ENCODE measurements at regions not wholly inside any gene's neighbourhood (a gene's known extent, or its start where the extent isn't known, plus 50 kb on each side); places are given as distances from the start of the nearest gene placed in this dataset.

DNA sequence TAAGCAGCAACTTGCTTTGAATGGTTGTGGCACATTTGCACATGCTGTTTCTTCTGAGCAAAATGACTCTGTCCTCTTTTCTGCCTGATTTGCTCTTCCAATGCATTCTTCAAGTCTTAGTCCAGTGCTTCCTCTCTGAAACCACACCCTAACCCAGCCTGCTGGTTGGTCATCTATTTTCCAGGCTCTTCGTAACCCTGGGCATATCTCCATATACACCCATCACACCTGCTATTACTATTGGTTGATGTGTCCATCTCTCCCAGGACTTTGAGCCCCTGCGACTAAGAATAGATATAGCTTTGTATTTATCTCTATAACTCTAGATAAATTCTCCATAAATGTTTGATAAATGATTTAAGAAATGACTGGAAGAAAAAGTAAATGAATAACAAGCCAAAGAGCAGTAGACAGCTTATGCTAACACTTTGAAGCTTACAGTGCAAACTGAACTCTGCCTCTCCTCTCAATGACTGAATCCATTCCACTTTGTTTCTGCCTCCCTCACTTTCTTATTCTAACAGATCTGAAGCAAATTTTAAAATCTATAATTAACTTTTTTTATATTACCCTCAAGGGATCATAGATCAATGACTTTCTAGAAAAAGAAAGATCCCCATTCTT is 59.7 kb upstream of the NT5E start:
- H3K9me3 Mint-ChIP-seq (ENCODE audit: insufficient read depth), result no peaks in the 10 kb centered on the region
- WGBS (ENCODE audit: insufficient coverage), result no CpG with 5 or more reads among the region's 2 CpGs
- H3K27ac Mint-ChIP-seq, result no peak overlapping the region

More for the DNA sequence above, 59.7 kb upstream of the NT5E start:
- ChIA-PET POLR2A (no interaction called here), CTCF (no interaction called here)
- Histone ChIP-seq H3K4me2 (replicated peaks; ENCODE audit: low read depth, low read length, poor library complexity, severe bottlenecking) (no peak overlapping the region), H3K9ac (ENCODE audit: low read length) (no peak overlapping the region), H4K20me1 (ENCODE audit: control insufficient read depth, insufficient read depth, low read length, poor library complexity, severe bottlenecking) (no peaks in the 10 kb centered on the region), H3K27me3 (replicated peaks in 1 of 4; ENCODE audit: control extremely low read depth in 1 of 4, control insufficient read depth in 3 of 4, insufficient read depth in 4 of 4, low read length in 3 of 4) (peaks cover 0 to 3% (median 0%) of the 10 kb centered on the region in 4 experiments), H2AFZ (ENCODE audit: insufficient read depth, low read depth, low read length, poor library complexity, severe bottlenecking) (no peak overlapping the region), H3K36me3 (replicated peaks in 1 of 2; ENCODE audit: control extremely low read depth in 1 of 2, control insufficient read depth in 1 of 2, extremely low read depth in 1 of 2, insufficient read depth in 2 of 2, low read length in 1 of 2) (no peaks in the 10 kb centered on the region), H3K4me1 (ENCODE audit: control insufficient read depth in 2 of 2, insufficient read depth in 2 of 2, low read length in 2 of 2) (no peaks in the 10 kb centered on the region), H3K79me2 (ENCODE audit: control insufficient read depth, insufficient read depth, low read length) (no peaks in the 10 kb centered on the region), H3K9me3 (ENCODE audit: control extremely low read depth in 1 of 3, control insufficient read depth in 2 of 3, insufficient read depth in 1 of 3, low read length in 2 of 3) (no peaks in the 10 kb centered on the region), H3K27ac (ENCODE audit: low read length in 2 of 2) (no peak overlapping the region), H3K4me3 (ENCODE audit: control extremely low read depth in 1 of 5, extremely low read depth in 1 of 5, insufficient read depth in 1 of 5, low read depth in 2 of 5, low read length in 4 of 5) (no peak overlapping the region)
- no peak for TF ChIP-seq EZH2 (IDR thresholded peaks at IDR 0.05; ENCODE audit: borderline replicate concordance, insufficient read depth, low read depth, low read length, poor library complexity, severe bottlenecking)
- TF ChIP-seq CTCF (IDR thresholded peaks at IDR 0.05), result no peak
- H3K4me3 Mint-ChIP-seq, result no peak overlapping the region
- ATAC-seq (ENCODE audit: low read depth), result no peak
- H3K27me3 Mint-ChIP-seq, result peaks cover 14% of the 10 kb centered on the region
- intact Hi-C loops (cut with micrococcal nuclease), result no loop called here
- DNase-seq, result no peak
- H3K4me1 Mint-ChIP-seq, result no peaks in the 10 kb centered on the region

Measured in B cell (primary cell).